Liver (tissue), 3 donors: ENCODE measurements at regions not wholly inside any gene's neighbourhood (a gene's known extent, or its start where the extent isn't known, plus 50 kb on each side); places are given as distances from the start of the nearest gene placed in this dataset.

Experiments used
- ATF3 ChIP-seq: IDR thresholded peaks from 2 replicates; pipeline ENCODE4 v1.6.1; 2016; ENCODE audit warnings: antibody characterized with exemption
- CTCF ChIP-seq: fragments of 150-350 bp; IDR thresholded peaks from 2 replicates; pipeline ENCODE4 v1.5.1; 2017; ENCODE audit warnings: improper control_type of control experiment, low read depth, low read length; ENCODE audit not compliant: missing input control
- EGR1 ChIP-seq, 2 donors: IDR thresholded peaks; 2 replicates each; pipeline ENCODE4 v1.6.1; 2016 to 2018; ENCODE audit warnings: antibody characterized with exemption in 2 of 2, low read depth in 2 of 2
- FOXA1 ChIP-seq: IDR thresholded peaks from 2 replicates; pipeline ENCODE4 v1.6.1; 2016; ENCODE audit warnings: antibody characterized with exemption
- GABPA ChIP-seq, 2 donors: IDR thresholded peaks in 1 of 2; conservative IDR thresholded peaks in 1 of 2; 2 replicates each; pipeline ENCODE4 v1.6.1; 2016; ENCODE audit warnings: antibody characterized with exemption in 2 of 2, mild to moderate bottlenecking in 1 of 2, moderate library complexity in 1 of 2
- REST ChIP-seq: IDR thresholded peaks from 2 replicates; pipeline ENCODE4 v1.6.1; 2016; ENCODE audit warnings: antibody characterized with exemption, mild to moderate bottlenecking
- TAF1 ChIP-seq: conservative IDR thresholded peaks from 2 replicates; pipeline ENCODE4 v1.6.1; 2016; ENCODE audit warnings: antibody characterized with exemption, mild to moderate bottlenecking
- TF ChIP-seq, protein P1 (sequence below): IDR thresholded peaks from 2 replicates; pipeline ENCODE4 v1.6.1; 2016; ENCODE audit warnings: antibody characterized with exemption
- TF ChIP-seq, protein P2 (sequence below): IDR thresholded peaks from 2 replicates; pipeline ENCODE4 v1.6.1; 2016; ENCODE audit warnings: antibody characterized with exemption
- donor health status: healthy.
- donor health status: healthy.

DNA sequence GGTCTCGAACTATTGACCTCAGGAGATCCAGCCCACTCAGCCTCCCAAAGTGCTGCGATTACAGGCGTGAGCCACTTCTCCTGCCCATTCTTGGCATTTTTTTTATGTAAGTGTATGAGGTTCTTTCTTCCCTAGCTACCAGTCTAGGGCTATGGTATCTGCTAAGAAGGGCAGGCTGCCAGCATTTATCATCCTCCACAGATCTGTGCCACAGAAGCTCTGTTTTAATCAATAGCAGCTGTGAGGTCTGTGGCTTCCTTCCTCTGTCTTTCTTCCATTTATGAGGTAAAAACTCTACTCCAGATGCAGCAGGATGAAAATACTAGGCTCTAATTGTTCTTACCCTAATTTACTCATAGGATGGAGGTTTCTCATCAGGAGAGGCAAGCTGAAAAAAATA lies 1382.4 kb upstream of the ADGRB3 start:
- TF ChIP-seq REST: no peak
- TF ChIP-seq EGR1 (IDR thresholded peaks at IDR 0.05; ENCODE audit: low read depth in 2 of 2): no peak
- TF ChIP-seq ATF3: no peak
- TF ChIP-seq CTCF: no peak
- TF ChIP-seq FOXA1: no peak
- no peak for TF ChIP-seq TAF1
- no peak for TF ChIP-seq GABPA (IDR thresholded peaks at IDR 0.05 in 1 of 2, conservative IDR thresholded peaks at IDR 0.05 in 1 of 2)
- TF ChIP-seq, protein P1, sequence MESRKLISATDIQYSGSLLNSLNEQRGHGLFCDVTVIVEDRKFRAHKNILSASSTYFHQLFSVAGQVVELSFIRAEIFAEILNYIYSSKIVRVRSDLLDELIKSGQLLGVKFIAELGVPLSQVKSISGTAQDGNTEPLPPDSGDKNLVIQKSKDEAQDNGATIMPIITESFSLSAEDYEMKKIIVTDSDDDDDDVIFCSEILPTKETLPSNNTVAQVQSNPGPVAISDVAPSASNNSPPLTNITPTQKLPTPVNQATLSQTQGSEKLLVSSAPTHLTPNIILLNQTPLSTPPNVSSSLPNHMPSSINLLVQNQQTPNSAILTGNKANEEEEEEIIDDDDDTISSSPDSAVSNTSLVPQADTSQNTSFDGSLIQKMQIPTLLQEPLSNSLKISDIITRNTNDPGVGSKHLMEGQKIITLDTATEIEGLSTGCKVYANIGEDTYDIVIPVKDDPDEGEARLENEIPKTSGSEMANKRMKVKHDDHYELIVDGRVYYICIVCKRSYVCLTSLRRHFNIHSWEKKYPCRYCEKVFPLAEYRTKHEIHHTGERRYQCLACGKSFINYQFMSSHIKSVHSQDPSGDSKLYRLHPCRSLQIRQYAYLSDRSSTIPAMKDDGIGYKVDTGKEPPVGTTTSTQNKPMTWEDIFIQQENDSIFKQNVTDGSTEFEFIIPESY: no peak
- TF ChIP-seq, protein P2, sequence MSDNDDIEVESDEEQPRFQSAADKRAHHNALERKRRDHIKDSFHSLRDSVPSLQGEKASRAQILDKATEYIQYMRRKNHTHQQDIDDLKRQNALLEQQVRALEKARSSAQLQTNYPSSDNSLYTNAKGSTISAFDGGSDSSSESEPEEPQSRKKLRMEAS: no peak
